ENCODE measurements at regions not wholly inside any gene's neighbourhood (a gene's known extent, or its start where the extent isn't known, plus 50 kb on each side); places are given as distances from the start of the nearest gene placed in this dataset.

- TF ChIP-seq GATA2 (IDR thresholded peaks at IDR 0.05; ENCODE audit: low read depth, low read length) (no peak), GATA3 (IDR thresholded peaks at IDR 0.05; ENCODE audit: low read depth, low read length) (no peak)
Measured at GRCh38 chr13:48844676-48845075, 131.0 kb upstream of the FNDC3A start.
